ENCODE measurements at regions not wholly inside any gene's neighbourhood (a gene's known extent, or its start where the extent isn't known, plus 50 kb on each side); places are given as distances from the start of the nearest gene placed in this dataset.

DNA sequence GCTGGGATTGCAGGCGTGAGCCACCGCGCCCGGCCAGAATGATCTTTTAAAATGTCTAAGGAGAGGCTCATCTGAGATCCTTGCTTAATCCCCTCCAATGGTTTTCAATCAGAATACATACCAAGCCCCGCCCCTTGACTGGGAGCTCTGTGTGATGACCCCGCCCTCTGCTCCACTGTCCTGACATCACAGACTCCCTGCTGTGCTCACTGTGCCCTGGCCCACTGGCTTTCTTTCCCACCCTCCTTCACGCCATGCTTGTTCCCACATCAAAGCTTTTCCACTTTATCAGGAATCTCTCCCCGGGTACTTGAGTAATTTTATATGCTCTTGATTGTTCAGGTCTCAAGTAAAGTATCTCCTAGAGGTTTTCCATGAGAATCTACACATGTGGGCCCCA, 762.3 kb upstream of the ID2 start:
- TF ChIP-seq, protein P1, sequence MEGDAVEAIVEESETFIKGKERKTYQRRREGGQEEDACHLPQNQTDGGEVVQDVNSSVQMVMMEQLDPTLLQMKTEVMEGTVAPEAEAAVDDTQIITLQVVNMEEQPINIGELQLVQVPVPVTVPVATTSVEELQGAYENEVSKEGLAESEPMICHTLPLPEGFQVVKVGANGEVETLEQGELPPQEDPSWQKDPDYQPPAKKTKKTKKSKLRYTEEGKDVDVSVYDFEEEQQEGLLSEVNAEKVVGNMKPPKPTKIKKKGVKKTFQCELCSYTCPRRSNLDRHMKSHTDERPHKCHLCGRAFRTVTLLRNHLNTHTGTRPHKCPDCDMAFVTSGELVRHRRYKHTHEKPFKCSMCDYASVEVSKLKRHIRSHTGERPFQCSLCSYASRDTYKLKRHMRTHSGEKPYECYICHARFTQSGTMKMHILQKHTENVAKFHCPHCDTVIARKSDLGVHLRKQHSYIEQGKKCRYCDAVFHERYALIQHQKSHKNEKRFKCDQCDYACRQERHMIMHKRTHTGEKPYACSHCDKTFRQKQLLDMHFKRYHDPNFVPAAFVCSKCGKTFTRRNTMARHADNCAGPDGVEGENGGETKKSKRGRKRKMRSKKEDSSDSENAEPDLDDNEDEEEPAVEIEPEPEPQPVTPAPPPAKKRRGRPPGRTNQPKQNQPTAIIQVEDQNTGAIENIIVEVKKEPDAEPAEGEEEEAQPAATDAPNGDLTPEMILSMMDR (IDR thresholded peaks at IDR 0.05) = no peak
- TF ChIP-seq PBX3 (IDR thresholded peaks at IDR 0.05) = no peak
- TF ChIP-seq NFE2L2 (conservative IDR thresholded peaks at IDR 0.05; ENCODE audit: low read length) = no peak
- TF ChIP-seq RCOR1 (IDR thresholded peaks at IDR 0.05; ENCODE audit: low read depth, low read length) = no peak
- TF ChIP-seq JUNB (IDR thresholded peaks at IDR 0.05) = no peak
- no peak for TF ChIP-seq POLR2A (IDR thresholded peaks at IDR 0.05; ENCODE audit: low read length)
- no peak for TF ChIP-seq RAD21 (conservative IDR thresholded peaks at IDR 0.05 in 1 of 2, IDR thresholded peaks at IDR 0.05 in 1 of 2)
- no peak for TF ChIP-seq CBX8 (IDR thresholded peaks at IDR 0.05)
- no peak for TF ChIP-seq BCL3 (IDR thresholded peaks at IDR 0.05)
